Smooth muscle cell (in vitro differentiated cells): ENCODE measurements at regions not wholly inside any gene's neighbourhood (a gene's known extent, or its start where the extent isn't known, plus 50 kb on each side); places are given as distances from the start of the nearest gene placed in this dataset.

Experiments used
- DNase-seq: peaks from one replicate; lab custom pipeline; 2025; ENCODE audit not compliant: unreplicated experiment; lab: John Stamatoyannopoulos, UW
- H2AFZ ChIP-seq: fragments of 200-600 bp; sonication (generic); 2 replicates; pipeline ENCODE4 v1.6.0; 2016; ENCODE audit warnings: antibody characterized with exemption, low read depth, mild to moderate bottlenecking
- H3F3A ChIP-seq: fragments of 200-600 bp; sonication (generic); 2 replicates; pipeline ENCODE4 v1.6.0; 2017; ENCODE audit warnings: antibody characterized with exemption, low read depth
- H3K27ac ChIP-seq: fragments of 200-600 bp; sonication (generic); 2 replicates; pipeline ENCODE4 v1.5.1; 2016; ENCODE audit warnings: low read depth, mild to moderate bottlenecking
- H3K27me3 ChIP-seq: fragments of 200-600 bp; sonication (generic); 2 replicates; pipeline ENCODE4 v1.6.1; 2016; ENCODE audit warnings: low read depth, mild to moderate bottlenecking
- H3K36me3 ChIP-seq: fragments of 200-600 bp; sonication (generic); 2 replicates; pipeline ENCODE4 v1.5.1; 2016; ENCODE audit warnings: low read depth
- H3K4me1 ChIP-seq: fragments of 200-600 bp; sonication (generic); 2 replicates; pipeline ENCODE4 v1.5.1; 2016; ENCODE audit warnings: low read depth
- H3K4me2 ChIP-seq: fragments of 200-600 bp; sonication (generic); 2 replicates; pipeline ENCODE4 v1.6.0; 2016; ENCODE audit warnings: mild to moderate bottlenecking
- H3K4me3 ChIP-seq: fragments of 200-600 bp; sonication (generic); 2 replicates; pipeline ENCODE4 v1.5.1; 2016; ENCODE audit warnings: mild to moderate bottlenecking
- H3K79me2 ChIP-seq: fragments of 200-600 bp; sonication (generic); 2 replicates; pipeline ENCODE4 v1.6.0; 2016; ENCODE audit warnings: low read depth, mild to moderate bottlenecking
- H3K9ac ChIP-seq: fragments of 200-600 bp; sonication (generic); 2 replicates; pipeline ENCODE4 v1.6.0; 2016; ENCODE audit warnings: low read depth
- H3K9me3 ChIP-seq: fragments of 200-600 bp; sonication (generic); replicated peaks from 2 replicates; pipeline ENCODE4 v1.5.1; 2016; ENCODE audit warnings: low read depth
- H4K20me1 ChIP-seq: fragments of 200-600 bp; sonication (generic); 2 replicates; pipeline ENCODE4 v1.6.0; 2016; ENCODE audit warnings: low read depth
- WGBS: methylation state at CpG from one replicate; pipeline ENCODE4 v1.1.7; 2016; ENCODE audit warnings: low lambda C conversion rate; 5-methylcytosine and 5-hydroxymethylcytosine counted together
- TF ChIP-seq, protein P1 (sequence below): fragments of 200-600 bp; sonication (generic); IDR thresholded peaks from 2 replicates; pipeline ENCODE4 v1.5.1; 2017; ENCODE audit warnings: borderline replicate concordance, mild to moderate bottlenecking, antibody characterized with exemption; ENCODE audit not compliant: insufficient read depth, poor library complexity, severe bottlenecking

GRCh38 chr5:62705022-62705421, 126.4 kb downstream of the LRRC70 start:
- Histone ChIP-seq H3K4me1 (no peaks in the 10 kb centered on the region), H3K4me3 (no peak overlapping the region), H3K79me2 (no peaks in the 10 kb centered on the region), H2AFZ (no peak overlapping the region), H3K9me3 (no peaks in the 10 kb centered on the region), H3K27ac (no peak overlapping the region), H3K36me3 (no peaks in the 10 kb centered on the region), H3K27me3 (no peaks in the 10 kb centered on the region), H4K20me1 (no peaks in the 10 kb centered on the region), H3K9ac (no peak overlapping the region), H3K4me2 (no peak overlapping the region), H3F3A (no peaks in the 10 kb centered on the region)
- 100% methylated on average over 2 of the region's 2 CpGs for WGBS
- DNase-seq = no peak
- TF ChIP-seq, protein P1, sequence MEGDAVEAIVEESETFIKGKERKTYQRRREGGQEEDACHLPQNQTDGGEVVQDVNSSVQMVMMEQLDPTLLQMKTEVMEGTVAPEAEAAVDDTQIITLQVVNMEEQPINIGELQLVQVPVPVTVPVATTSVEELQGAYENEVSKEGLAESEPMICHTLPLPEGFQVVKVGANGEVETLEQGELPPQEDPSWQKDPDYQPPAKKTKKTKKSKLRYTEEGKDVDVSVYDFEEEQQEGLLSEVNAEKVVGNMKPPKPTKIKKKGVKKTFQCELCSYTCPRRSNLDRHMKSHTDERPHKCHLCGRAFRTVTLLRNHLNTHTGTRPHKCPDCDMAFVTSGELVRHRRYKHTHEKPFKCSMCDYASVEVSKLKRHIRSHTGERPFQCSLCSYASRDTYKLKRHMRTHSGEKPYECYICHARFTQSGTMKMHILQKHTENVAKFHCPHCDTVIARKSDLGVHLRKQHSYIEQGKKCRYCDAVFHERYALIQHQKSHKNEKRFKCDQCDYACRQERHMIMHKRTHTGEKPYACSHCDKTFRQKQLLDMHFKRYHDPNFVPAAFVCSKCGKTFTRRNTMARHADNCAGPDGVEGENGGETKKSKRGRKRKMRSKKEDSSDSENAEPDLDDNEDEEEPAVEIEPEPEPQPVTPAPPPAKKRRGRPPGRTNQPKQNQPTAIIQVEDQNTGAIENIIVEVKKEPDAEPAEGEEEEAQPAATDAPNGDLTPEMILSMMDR = no peak

DNA sequence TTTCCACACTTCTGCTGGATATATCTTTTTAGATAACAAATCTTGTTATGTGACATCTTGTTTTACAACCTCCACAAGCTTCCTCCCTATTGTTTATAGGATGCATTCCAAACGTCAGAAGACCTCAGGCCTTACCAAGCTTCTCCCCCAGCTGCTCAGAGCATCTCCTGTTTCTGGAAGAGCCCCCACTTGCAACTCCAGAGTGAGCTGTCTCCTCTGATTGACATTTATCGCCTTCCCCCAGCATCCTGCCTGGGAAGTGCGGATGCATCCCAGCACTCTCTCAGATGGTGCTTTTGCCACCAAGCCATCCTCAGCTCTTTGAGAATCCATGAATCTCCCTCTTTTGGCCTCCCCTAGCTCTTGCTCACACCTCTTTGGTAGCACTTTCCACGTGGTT, 123.5 kb downstream of the LRRC70 start:
- H3K9me3 ChIP-seq = no peaks in the 10 kb centered on the region
- no peaks in the 10 kb centered on the region for H3K79me2 ChIP-seq
- no peak for DNase-seq
- H3K36me3 ChIP-seq = no peaks in the 10 kb centered on the region
- TF ChIP-seq, protein P1 = no peak
- 72% methylated on average over 4 of the region's 4 CpGs for WGBS
- H3K4me1 ChIP-seq = no peaks in the 10 kb centered on the region
- no peak overlapping the region for H3K27ac ChIP-seq
- no peak overlapping the region for H3K4me2 ChIP-seq
- no peak overlapping the region for H3K9ac ChIP-seq
- H4K20me1 ChIP-seq = no peaks in the 10 kb centered on the region
- H3K27me3 ChIP-seq = no peaks in the 10 kb centered on the region
- H2AFZ ChIP-seq = no peak overlapping the region
- no peak overlapping the region for H3K4me3 ChIP-seq
- H3F3A ChIP-seq = no peaks in the 10 kb centered on the region

DNA sequence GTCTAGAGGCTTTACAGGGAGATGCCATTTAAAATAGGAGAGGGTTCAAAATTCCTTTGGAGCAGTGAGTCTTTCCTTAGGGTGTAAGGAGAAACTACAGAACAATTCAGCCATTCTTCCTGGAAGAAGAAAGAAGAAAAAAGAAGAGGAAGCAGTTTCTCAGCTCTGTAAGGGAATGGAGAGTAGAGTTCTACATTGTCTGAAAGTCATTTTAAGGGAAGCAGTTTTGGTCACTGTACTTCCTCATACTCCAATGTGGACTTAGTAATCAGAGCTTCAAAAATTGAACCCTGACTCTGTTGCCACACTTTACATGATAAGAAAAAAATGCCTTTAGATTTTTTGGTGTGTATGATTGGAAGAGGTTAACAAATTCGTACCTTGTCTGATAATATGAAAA, 122.4 kb downstream of the LRRC70 start:
- H3K9me3 ChIP-seq = no peaks in the 10 kb centered on the region
- H2AFZ ChIP-seq = no peak overlapping the region
- no peak for DNase-seq
- no peaks in the 10 kb centered on the region for H3K36me3 ChIP-seq
- H3K9ac ChIP-seq = no peak overlapping the region
- no peaks in the 10 kb centered on the region for H3K79me2 ChIP-seq
- 88% methylated on average over 1 of the region's 1 CpG for WGBS
- H4K20me1 ChIP-seq = no peaks in the 10 kb centered on the region
- no peaks in the 10 kb centered on the region for H3K27me3 ChIP-seq
- TF ChIP-seq, protein P1 = no peak
- no peak overlapping the region for H3K27ac ChIP-seq
- no peak overlapping the region for H3K4me2 ChIP-seq
- H3K4me1 ChIP-seq = no peaks in the 10 kb centered on the region
- H3K4me3 ChIP-seq = no peak overlapping the region
- H3F3A ChIP-seq = no peaks in the 10 kb centered on the region

DNA sequence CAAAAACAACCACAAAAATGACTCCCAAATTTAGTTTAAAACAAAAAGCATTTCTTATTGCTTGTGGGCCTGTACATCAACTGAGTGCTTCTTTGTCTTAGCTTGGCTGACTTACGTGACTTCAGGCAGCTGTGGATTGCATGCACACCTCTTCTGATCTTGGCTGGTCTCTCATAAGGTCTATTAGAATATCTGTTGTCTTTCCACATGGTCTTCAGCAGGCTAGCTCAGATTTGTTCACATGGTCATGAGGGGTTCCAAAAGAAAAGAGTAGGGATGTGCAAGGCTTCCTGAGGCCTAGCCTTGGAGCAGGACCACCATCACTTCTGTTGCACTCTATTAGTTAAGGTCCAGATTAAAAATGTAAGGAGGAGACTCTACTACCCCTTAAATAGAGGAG, 120.1 kb downstream of the LRRC70 start:
- Histone ChIP-seq H3K27ac (no peak overlapping the region), H3K4me3 (no peak overlapping the region), H3K27me3 (no peaks in the 10 kb centered on the region), H3K9ac (no peak overlapping the region), H3K4me2 (no peak overlapping the region), H3K79me2 (no peaks in the 10 kb centered on the region), H3K4me1 (no peaks in the 10 kb centered on the region), H3F3A (no peaks in the 10 kb centered on the region), H3K9me3 (no peaks in the 10 kb centered on the region), H4K20me1 (no peaks in the 10 kb centered on the region), H2AFZ (no peak overlapping the region), H3K36me3 (no peaks in the 10 kb centered on the region)
- 89% methylated on average over 1 of the region's 1 CpG for WGBS
- TF ChIP-seq, protein P1 = no peak
- DNase-seq = no peak
